Endothelial cell of umbilical vein (primary cell): ENCODE measurements at regions not wholly inside any gene's neighbourhood (a gene's known extent, or its start where the extent isn't known, plus 50 kb on each side); places are given as distances from the start of the nearest gene placed in this dataset.
A peak's percentile ranks its signal among the peaks of the same experiment; 100 is the strongest.

Experiments
- BruUV-seq: library from RNA; stranded (reverse); fragments of 400-500 nt; replicated peaks from 2 replicates; lab custom pipeline; 2021; lab: Mats Ljungman, UMichigan
- CTCF ChIA-PET: fragments of 300-600, 350-600 bp; sonication (Branson Sonifier 250); formaldehyde crosslinking; loops from one replicate; lab custom pipeline; 2021; ENCODE audit warnings: antibody characterized with exemption, inconsistent platforms; lab: Charles Lee
- POLR2A ChIA-PET: fragments of 300-600, 350-600 bp; sonication (Branson Sonifier 250); formaldehyde crosslinking; loops from one replicate; lab custom pipeline; 2021; ENCODE audit warnings: antibody characterized with exemption, inconsistent platforms; lab: Charles Lee
- DNase-seq: peaks from one replicate; pipeline ENCODE4 v3.0.0-alpha.2; 2011; ENCODE audit warnings: low read depth, low spot score
- FAIRE-seq: peaks from 2 replicates; lab custom pipeline; 2011; peaks lifted over from hg19 to GRCh38; lab: Jason Lieb, UNC
- H2AFZ ChIP-seq: 2 replicates; pipeline ENCODE4 v1.6.0; 2012; ENCODE audit warnings: low read depth, low read length, control low read depth, inconsistent platforms
- H3K27ac ChIP-seq: 2 replicates; pipeline ENCODE4 v1.5.1; 2011; ENCODE audit warnings: low read depth, mild to moderate bottlenecking, control low read depth, low read length, moderate library complexity; ENCODE audit not compliant: insufficient read depth
- H3K27me3 ChIP-seq, 2 experiments: 2 replicates each; pipeline versions ENCODE4 v1.6.0 to v1.6.1; 2011; ENCODE audit warnings: low read length in 2 of 2, mixed read lengths in 1 of 2; ENCODE audit not compliant: control insufficient read depth in 2 of 2, insufficient read depth in 2 of 2
- H3K36me3 ChIP-seq, 2 experiments: 2 replicates in 1 of 2; 3 replicates in 1 of 2; pipeline ENCODE4 v1.5.1; 2011; ENCODE audit warnings: low read length in 2 of 2, mild to moderate bottlenecking in 1 of 2, moderate library complexity in 1 of 2; ENCODE audit not compliant: control insufficient read depth in 2 of 2, insufficient read depth in 2 of 2; ENCODE audit errors: extremely low read depth in 1 of 2
- H3K4me1 ChIP-seq: 3 replicates; pipeline ENCODE4 v1.5.1; 2011; ENCODE audit warnings: mild to moderate bottlenecking, low read length; ENCODE audit not compliant: control insufficient read depth, insufficient read depth; ENCODE audit errors: extremely low read depth
- H3K4me2 ChIP-seq: 2 replicates; pipeline ENCODE4 v1.6.1; 2011; ENCODE audit warnings: low read length, control low read depth, mixed read lengths; ENCODE audit not compliant: insufficient read depth
- H3K4me3 ChIP-seq, 3 experiments: fragments of 200-600 bp in 1 of 3; sonication (generic), shearing (Covaris generic) in 1 of 3; replicated peaks in 1 of 3; 2 replicates each; pipeline ENCODE4 v1.5.1; 2011 to 2016; ENCODE audit warnings: control low read depth in 3 of 3, low read length in 3 of 3, mild to moderate bottlenecking in 2 of 3, inconsistent platforms in 1 of 3, low read depth in 1 of 3, moderate library complexity in 1 of 3; ENCODE audit not compliant: insufficient read depth in 1 of 3
- H3K79me2 ChIP-seq: 2 replicates; pipeline ENCODE4 v1.6.0; 2012; ENCODE audit warnings: low read length, inconsistent platforms; ENCODE audit not compliant: control insufficient read depth, insufficient read depth
- H3K9ac ChIP-seq: replicated peaks from 2 replicates; pipeline ENCODE3; 2011; ENCODE audit warnings: low read length, control low read depth; ENCODE audit not compliant: insufficient read depth; ENCODE audit errors: extremely low read depth
- H3K9me1 ChIP-seq: replicated peaks from 3 replicates; pipeline ENCODE4 v1.6.0; 2011; ENCODE audit warnings: mild to moderate bottlenecking, low read length; ENCODE audit not compliant: control insufficient read depth, insufficient read depth; ENCODE audit errors: extremely low read depth
- H3K9me3 ChIP-seq: replicated peaks from 2 replicates; pipeline ENCODE4 v1.5.1; 2012; ENCODE audit warnings: low read length, inconsistent platforms; ENCODE audit not compliant: control insufficient read depth, insufficient read depth
- H4K20me1 ChIP-seq: replicated peaks from 2 replicates; pipeline ENCODE3; 2011; ENCODE audit warnings: mild to moderate bottlenecking, low read length; ENCODE audit not compliant: control insufficient read depth, insufficient read depth; ENCODE audit errors: extremely low read depth
- CTCF ChIP-seq, 2 donors: IDR thresholded peaks; 1 replicate in 1 of 2; 2 replicates in 1 of 2; pipeline ENCODE4 v1.5.1; 2011; ENCODE audit warnings: low read length in 2 of 2, mild to moderate bottlenecking in 2 of 2, moderate library complexity in 2 of 2, control low read depth in 1 of 2, inconsistent platforms in 1 of 2, low read depth in 1 of 2; ENCODE audit not compliant: insufficient read depth in 1 of 2; ENCODE audit errors: extremely low read depth in 1 of 2
- EZH2 ChIP-seq: IDR thresholded peaks from 2 replicates; pipeline ENCODE4 v1.6.1; 2012; ENCODE audit warnings: borderline replicate concordance, low read depth, mild to moderate bottlenecking, moderate library complexity, low read length, inconsistent platforms; ENCODE audit not compliant: severe bottlenecking
- FOS ChIP-seq: IDR thresholded peaks from 2 replicates; pipeline ENCODE4 v1.6.1; 2011; ENCODE audit warnings: mild to moderate bottlenecking, low read length, moderate library complexity, borderline replicate concordance; ENCODE audit not compliant: insufficient read depth
- GATA2 ChIP-seq: IDR thresholded peaks from 2 replicates; pipeline ENCODE4 v1.7.0; 2011; ENCODE audit warnings: low read depth, mild to moderate bottlenecking, moderate library complexity, mixed read lengths, low read length; ENCODE audit not compliant: insufficient read length, insufficient read depth
- JUN ChIP-seq: IDR thresholded peaks from 2 replicates; pipeline ENCODE4 v1.6.1; 2011; ENCODE audit warnings: borderline replicate concordance, low read depth; ENCODE audit not compliant: insufficient read length, insufficient read depth
- MAX ChIP-seq: IDR thresholded peaks from 2 replicates; pipeline ENCODE4 v1.6.1; 2011; ENCODE audit not compliant: insufficient read depth, insufficient read length
- MYC ChIP-seq: IDR thresholded peaks from one replicate; pipeline ENCODE4 v1.6.1; 2011; ENCODE audit warnings: mild to moderate bottlenecking, low read depth, low read length
- POLR2A ChIP-seq: IDR thresholded peaks from 2 replicates; pipeline ENCODE4 v1.6.1; 2012; ENCODE audit warnings: low read depth, mild to moderate bottlenecking, control low read depth, low read length
- POLR2AphosphoS5 ChIP-seq: IDR thresholded peaks from 2 replicates; pipeline ENCODE4 v1.6.1; 2012; ENCODE audit warnings: low read depth, mild to moderate bottlenecking, control low read depth, low read length, moderate library complexity; ENCODE audit not compliant: insufficient read depth
- dilution Hi-C: fragments of 300-500 bp; cut with MboI; formaldehyde crosslinking; loops from one replicate; pipeline ENCODE4 v1.15.0; 2019; ENCODE audit warnings: low sequenced_read_pairs; ENCODE audit not compliant: extremely low pct_ligation_motif_present
- intact Hi-C: fragments of 100-400 bp; cut with micrococcal nuclease; formaldehyde crosslinking; loops from one replicate; pipeline ENCODE4 v1.10.0; 2022

GRCh38 chr18:67305466-67305865 lies 211.1 kb downstream of the DSEL start:
- POLR2A ChIA-PET, result no interaction called here

More at GRCh38 chr18:67305466-67305865, 211.1 kb downstream of the DSEL start:
- H3K9ac ChIP-seq, result no peak overlapping the region
- intact Hi-C loops, result loop anchor here (2.0 kb wide), 1 partner anchor 73 kb away; no protein-coding TSS in a partner anchor
- FAIRE-seq (no peak), DNase-seq (peak; percentile 65)
- no peak overlapping the region for H3K27ac ChIP-seq
- TF ChIP-seq MYC, result no peak
- peak; percentile 46 for TF ChIP-seq GATA2
- peak; percentile 38 for TF ChIP-seq JUN
- TF ChIP-seq EZH2, result no peak
- TF ChIP-seq POLR2AphosphoS5, result no peak
- peak; percentile 15 for TF ChIP-seq FOS
- no peak for TF ChIP-seq MAX
- TF ChIP-seq CTCF (IDR thresholded peaks at IDR 0.05; ENCODE audit: extremely low read depth in 1 of 2, insufficient read depth in 1 of 2, low read depth in 1 of 2, low read length in 2 of 2), result no peak
- TF ChIP-seq POLR2A, result no peak
- no peaks in the 10 kb centered on the region for H3K4me1 ChIP-seq
- dilution Hi-C loops, result no loop called here
- no peaks in the 10 kb centered on the region for H3K36me3 ChIP-seq
- no peaks in the 10 kb centered on the region for H3K27me3 ChIP-seq
- no peaks in the 10 kb centered on the region for H3K9me3 ChIP-seq
- no TSS peak for BruUV-seq
- no peaks in the 10 kb centered on the region for H4K20me1 ChIP-seq
- no peak overlapping the region for H3K4me2 ChIP-seq
- no peak overlapping the region for H3K4me3 ChIP-seq
- H3K79me2 ChIP-seq, result no peaks in the 10 kb centered on the region
- H3K9me1 ChIP-seq, result no peaks in the 10 kb centered on the region
- CTCF ChIA-PET, result interaction anchor here (0.8 to 1.2 kb wide), 2 partner anchors 50 to 61 kb away, joined by 3 to 4 read pairs; no protein-coding TSS in a partner anchor
- peak overlapping the region; percentile 58 for H2AFZ ChIP-seq
